ENCODE measurements at regions not wholly inside any gene's neighbourhood (a gene's known extent, or its start where the extent isn't known, plus 50 kb on each side); places are given as distances from the start of the nearest gene placed in this dataset.

- Histone ChIP-seq H4K91ac (ENCODE audit: insufficient read length, low read depth, low read length) (no peak overlapping the region), H3K4ac (ENCODE audit: low read depth, low read length) (no peak overlapping the region), H2AK5ac (ENCODE audit: insufficient read length, low read length) (no peak overlapping the region), H3K18ac (ENCODE audit: insufficient read length, low read depth, low read length) (no peak overlapping the region), H3K79me1 (ENCODE audit: insufficient read depth, low read depth, low read length, poor library complexity, severe bottlenecking) (no peaks in the 10 kb centered on the region), H3K4me1 (ENCODE audit: insufficient read depth, low read length) (no peaks in the 10 kb centered on the region), H2BK20ac (ENCODE audit: low read depth, low read length, poor library complexity, severe bottlenecking) (no peak overlapping the region), H2BK5ac (ENCODE audit: insufficient read length, low read length) (no peak overlapping the region), H2BK120ac (ENCODE audit: low read depth, low read length, poor library complexity, severe bottlenecking) (no peak overlapping the region), H4K5ac (ENCODE audit: insufficient read length, low read depth, low read length) (no peak overlapping the region), H3K23me2 (ENCODE audit: insufficient read length, low read depth, low read length, poor library complexity, severe bottlenecking) (no peaks in the 10 kb centered on the region), H3K27me3 (ENCODE audit: insufficient read depth, low read length) (no peaks in the 10 kb centered on the region), H3K23ac (ENCODE audit: insufficient read length, low read depth, low read length) (no peak overlapping the region), H3K27ac (ENCODE audit: insufficient read length, low read depth, low read length) (no peak overlapping the region), H2AFZ (ENCODE audit: low read length) (no peak overlapping the region), H4K20me1 (ENCODE audit: control insufficient read depth, insufficient read depth, insufficient read length) (no peaks in the 10 kb centered on the region), H3K56ac (ENCODE audit: insufficient read length, low read depth, low read length) (no peak overlapping the region), H4K8ac (replicated peaks; ENCODE audit: insufficient read length, low read depth, low read length) (no peak overlapping the region), H3K9ac (ENCODE audit: extremely low read depth, insufficient read length, low read length) (no peak overlapping the region), H3K14ac (ENCODE audit: insufficient read depth, low read length) (no peak overlapping the region), H2BK12ac (ENCODE audit: insufficient read length, low read depth, low read length) (no peak overlapping the region), H3T11ph (ENCODE audit: low read length) (no peak overlapping the region), H2BK15ac (ENCODE audit: low read depth, low read length) (no peak overlapping the region), H3K9me3 (ENCODE audit: control insufficient read depth, low read depth, low read length) (no peaks in the 10 kb centered on the region), H3K79me2 (ENCODE audit: insufficient read depth, low read length) (no peaks in the 10 kb centered on the region), H3K4me2 (ENCODE audit: insufficient read depth, insufficient read length, low read length) (no peak overlapping the region)
- H3K4me3 Mint-ChIP-seq, result no peak overlapping the region
- DNase-seq, result no peak
- H3K27me3 Mint-ChIP-seq (ENCODE audit: low read depth), result peaks cover 2% of the 10 kb centered on the region; the same call in 1 of the 2 replicates
- H3K27ac Mint-ChIP-seq, result peak overlapping the region in 2 of 3 experiments; percentile 12 to 68; a peak in 2 of 7 replicates
- no peak for TF ChIP-seq CTCF (conservative IDR thresholded peaks at IDR 0.05)
- no CpG with 5 or more reads among the region's 11 CpGs for WGBS (ENCODE audit: extremely low coverage, insufficient read length, low lambda C conversion rate)
- no peaks in the 10 kb centered on the region for H3K36me3 Mint-ChIP-seq (ENCODE audit: insufficient read depth in 1 of 3, low read depth in 3 of 3)
- H3K4me1 Mint-ChIP-seq, result peaks cover 0 to 6% of the 10 kb centered on the region in 2 experiments; a peak in 1 of 4 replicates
- H3K9me3 Mint-ChIP-seq, result no peaks in the 10 kb centered on the region
These were observed 67.2 kb upstream of the RCN1 start for GRCh38 chr11:32023370-32024305.
